ENCODE measurements at regions not wholly inside any gene's neighbourhood (a gene's known extent, or its start where the extent isn't known, plus 50 kb on each side); places are given as distances from the start of the nearest gene placed in this dataset.

DNA sequence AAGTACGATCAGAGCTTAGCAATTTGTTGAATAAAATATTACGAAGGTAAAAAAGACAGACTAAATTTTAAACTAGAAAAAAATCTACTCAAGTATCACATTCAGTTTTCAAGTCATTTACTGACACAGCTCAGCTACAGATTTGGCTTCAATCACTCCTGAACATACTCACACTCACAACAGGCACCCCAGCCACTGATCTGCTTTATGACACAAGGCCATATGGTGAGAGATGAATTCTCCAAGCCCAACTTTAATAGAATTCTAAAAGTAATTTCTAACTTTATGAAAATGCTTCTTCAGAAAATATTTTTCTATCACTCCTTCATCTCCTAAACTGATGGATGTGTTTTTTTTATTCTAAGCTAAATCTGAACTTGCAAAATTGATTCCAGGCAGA, 337.1 kb downstream of the HHIPL2 start:
- Mint-ChIP-seq H3K36me3 (ENCODE audit: low read depth) (no peaks in the 10 kb centered on the region), H3K27ac (no peak overlapping the region), H3K9me3 (no peaks in the 10 kb centered on the region), H3K4me3 (no peak overlapping the region), H3K4me1 (no peaks in the 10 kb centered on the region), H3K27me3 (ENCODE audit: insufficient read depth) (no peaks in the 10 kb centered on the region)
- H3K9ac ChIP-seq (ENCODE audit: extremely low read depth, low read length, poor library complexity, severe bottlenecking), result no peak overlapping the region
- no peak overlapping the region for H3K27ac ChIP-seq (ENCODE audit: low read depth, low read length)
- 97% methylated on average over 2 of the region's 2 CpGs; no CpG with 5 or more reads in 1 of the 2 experiments for WGBS, 2 experiments (ENCODE audit: insufficient coverage in 1 of 2, insufficient read length in 1 of 2)
- no peak overlapping the region for H3K4me3 ChIP-seq (ENCODE audit: low read length)
- H3K9me3 ChIP-seq (ENCODE audit: control insufficient read depth, low read length), result no peaks in the 10 kb centered on the region
- no peaks in the 10 kb centered on the region for H3K27me3 ChIP-seq (ENCODE audit: control insufficient read depth, insufficient read depth, low read length, poor library complexity, severe bottlenecking)
- TF ChIP-seq, protein P1, sequence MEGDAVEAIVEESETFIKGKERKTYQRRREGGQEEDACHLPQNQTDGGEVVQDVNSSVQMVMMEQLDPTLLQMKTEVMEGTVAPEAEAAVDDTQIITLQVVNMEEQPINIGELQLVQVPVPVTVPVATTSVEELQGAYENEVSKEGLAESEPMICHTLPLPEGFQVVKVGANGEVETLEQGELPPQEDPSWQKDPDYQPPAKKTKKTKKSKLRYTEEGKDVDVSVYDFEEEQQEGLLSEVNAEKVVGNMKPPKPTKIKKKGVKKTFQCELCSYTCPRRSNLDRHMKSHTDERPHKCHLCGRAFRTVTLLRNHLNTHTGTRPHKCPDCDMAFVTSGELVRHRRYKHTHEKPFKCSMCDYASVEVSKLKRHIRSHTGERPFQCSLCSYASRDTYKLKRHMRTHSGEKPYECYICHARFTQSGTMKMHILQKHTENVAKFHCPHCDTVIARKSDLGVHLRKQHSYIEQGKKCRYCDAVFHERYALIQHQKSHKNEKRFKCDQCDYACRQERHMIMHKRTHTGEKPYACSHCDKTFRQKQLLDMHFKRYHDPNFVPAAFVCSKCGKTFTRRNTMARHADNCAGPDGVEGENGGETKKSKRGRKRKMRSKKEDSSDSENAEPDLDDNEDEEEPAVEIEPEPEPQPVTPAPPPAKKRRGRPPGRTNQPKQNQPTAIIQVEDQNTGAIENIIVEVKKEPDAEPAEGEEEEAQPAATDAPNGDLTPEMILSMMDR (conservative IDR thresholded peaks at IDR 0.05), result no peak
- no peaks in the 10 kb centered on the region for H3K4me1 ChIP-seq (ENCODE audit: control insufficient read depth, insufficient read depth, low read length)
- H3K36me3 ChIP-seq (ENCODE audit: control insufficient read depth, insufficient read depth, low read length), result no peaks in the 10 kb centered on the region
- no peak for DNase-seq

DNA sequence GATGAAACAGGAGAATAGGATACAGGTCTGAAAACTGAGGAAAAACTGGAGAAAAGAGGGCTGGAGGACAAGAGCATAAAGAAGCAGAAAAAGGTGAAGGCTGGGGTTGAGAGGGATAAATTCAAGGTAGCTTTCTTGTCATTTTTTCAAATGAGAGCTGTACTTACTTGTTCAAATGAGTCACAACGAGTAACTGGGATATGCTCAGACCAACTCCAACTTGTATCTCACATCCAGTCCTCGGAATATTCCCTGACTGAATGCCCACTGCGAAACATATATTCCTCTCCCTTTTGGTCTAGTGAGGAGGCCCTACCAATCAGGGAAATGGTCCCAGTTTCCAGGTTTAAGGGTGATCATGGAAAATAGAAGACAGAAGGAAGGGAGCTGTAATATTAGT, 343.4 kb downstream of the HHIPL2 start:
- WGBS, 2 experiments (ENCODE audit: insufficient coverage in 1 of 2, insufficient read length in 1 of 2), result 60 to 98% methylated on average over 1 to 3 of the region's 3 CpGs
- Mint-ChIP-seq H3K27me3 (ENCODE audit: insufficient read depth) (peaks cover 3% of the 10 kb centered on the region), H3K27ac (no peak overlapping the region), H3K36me3 (ENCODE audit: low read depth) (no peaks in the 10 kb centered on the region), H3K9me3 (no peaks in the 10 kb centered on the region), H3K4me1 (peaks cover 3% of the 10 kb centered on the region), H3K4me3 (no peak overlapping the region)
- H3K9me3 ChIP-seq (ENCODE audit: control insufficient read depth, low read length), result no peaks in the 10 kb centered on the region
- H3K9ac ChIP-seq (ENCODE audit: extremely low read depth, low read length, poor library complexity, severe bottlenecking), result no peak overlapping the region
- no peaks in the 10 kb centered on the region for H3K27me3 ChIP-seq (ENCODE audit: control insufficient read depth, insufficient read depth, low read length, poor library complexity, severe bottlenecking)
- DNase-seq, result no peak
- no peaks in the 10 kb centered on the region for H3K4me1 ChIP-seq (ENCODE audit: control insufficient read depth, insufficient read depth, low read length)
- no peak overlapping the region for H3K4me3 ChIP-seq (ENCODE audit: low read length)
- H3K27ac ChIP-seq (ENCODE audit: low read depth, low read length), result no peak overlapping the region
- TF ChIP-seq, protein P1 (conservative IDR thresholded peaks at IDR 0.05), result no peak
- no peaks in the 10 kb centered on the region for H3K36me3 ChIP-seq (ENCODE audit: control insufficient read depth, insufficient read depth, low read length)

GRCh38 chr1:222202831-222203230, 345.1 kb downstream of the HHIPL2 start:
- no peak for DNase-seq

More at GRCh38 chr1:222202831-222203230, 345.1 kb downstream of the HHIPL2 start:
- Histone ChIP-seq H3K4me1 (ENCODE audit: control insufficient read depth, insufficient read depth, low read length) (no peaks in the 10 kb centered on the region), H3K4me3 (ENCODE audit: low read length) (no peak overlapping the region), H3K27ac (ENCODE audit: low read depth, low read length) (no peak overlapping the region), H3K27me3 (ENCODE audit: control insufficient read depth, insufficient read depth, low read length, poor library complexity, severe bottlenecking) (no peaks in the 10 kb centered on the region), H3K9ac (ENCODE audit: extremely low read depth, low read length, poor library complexity, severe bottlenecking) (no peak overlapping the region), H3K9me3 (ENCODE audit: control insufficient read depth, low read length) (no peaks in the 10 kb centered on the region), H3K36me3 (ENCODE audit: control insufficient read depth, insufficient read depth, low read length) (no peaks in the 10 kb centered on the region)
- H3K27ac Mint-ChIP-seq, result no peak overlapping the region
- no peaks in the 10 kb centered on the region for H3K9me3 Mint-ChIP-seq
- H3K36me3 Mint-ChIP-seq (ENCODE audit: low read depth), result no peaks in the 10 kb centered on the region
- WGBS, 2 experiments (ENCODE audit: insufficient coverage in 1 of 2, insufficient read length in 1 of 2), result 94% methylated on average over 2 of the region's 2 CpGs; no CpG with 5 or more reads in 1 of the 2 experiments
- peaks cover 7% of the 10 kb centered on the region for H3K4me1 Mint-ChIP-seq
- H3K4me3 Mint-ChIP-seq, result no peak overlapping the region
- H3K27me3 Mint-ChIP-seq (ENCODE audit: insufficient read depth), result peaks cover 18% of the 10 kb centered on the region
- TF ChIP-seq, protein P1 (conservative IDR thresholded peaks at IDR 0.05), result no peak
